ENCODE measurements at regions not wholly inside any gene's neighbourhood (a gene's known extent, or its start where the extent isn't known, plus 50 kb on each side); places are given as distances from the start of the nearest gene placed in this dataset.

GRCh38 chr12:38541849-38542248 is 225.3 kb downstream of the ALG10B start:
- TF ChIP-seq, protein P1, sequence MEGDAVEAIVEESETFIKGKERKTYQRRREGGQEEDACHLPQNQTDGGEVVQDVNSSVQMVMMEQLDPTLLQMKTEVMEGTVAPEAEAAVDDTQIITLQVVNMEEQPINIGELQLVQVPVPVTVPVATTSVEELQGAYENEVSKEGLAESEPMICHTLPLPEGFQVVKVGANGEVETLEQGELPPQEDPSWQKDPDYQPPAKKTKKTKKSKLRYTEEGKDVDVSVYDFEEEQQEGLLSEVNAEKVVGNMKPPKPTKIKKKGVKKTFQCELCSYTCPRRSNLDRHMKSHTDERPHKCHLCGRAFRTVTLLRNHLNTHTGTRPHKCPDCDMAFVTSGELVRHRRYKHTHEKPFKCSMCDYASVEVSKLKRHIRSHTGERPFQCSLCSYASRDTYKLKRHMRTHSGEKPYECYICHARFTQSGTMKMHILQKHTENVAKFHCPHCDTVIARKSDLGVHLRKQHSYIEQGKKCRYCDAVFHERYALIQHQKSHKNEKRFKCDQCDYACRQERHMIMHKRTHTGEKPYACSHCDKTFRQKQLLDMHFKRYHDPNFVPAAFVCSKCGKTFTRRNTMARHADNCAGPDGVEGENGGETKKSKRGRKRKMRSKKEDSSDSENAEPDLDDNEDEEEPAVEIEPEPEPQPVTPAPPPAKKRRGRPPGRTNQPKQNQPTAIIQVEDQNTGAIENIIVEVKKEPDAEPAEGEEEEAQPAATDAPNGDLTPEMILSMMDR (IDR thresholded peaks at IDR 0.05; ENCODE audit: low read depth, low read length), result no peak
- no peak overlapping the region for H3K4me3 ChIP-seq (replicated peaks in 1 of 2; ENCODE audit: low read depth in 2 of 2, low read length in 2 of 2)
- DNase-seq (ENCODE audit: low read depth in 2 of 2), result no peak

GRCh38 chr12:38543151-38543550 is 226.6 kb downstream of the ALG10B start:
- DNase-seq (ENCODE audit: low read depth in 2 of 2), result no peak
- TF ChIP-seq, protein P1 (IDR thresholded peaks at IDR 0.05; ENCODE audit: low read depth, low read length), result no peak

GRCh38 chr12:38544330-38545066 is 227.9 kb downstream of the ALG10B start:
- TF ChIP-seq, protein P1 (IDR thresholded peaks at IDR 0.05; ENCODE audit: low read depth, low read length), result no peak
- no peak overlapping the region for H3K4me3 ChIP-seq (replicated peaks in 1 of 2; ENCODE audit: low read depth in 2 of 2, low read length in 2 of 2)
- no peak for DNase-seq (ENCODE audit: low read depth in 2 of 2)

More at GRCh38 chr12:38543151-38543550, 226.6 kb downstream of the ALG10B start:
- H3K4me3 ChIP-seq (replicated peaks in 1 of 2; ENCODE audit: low read depth in 2 of 2, low read length in 2 of 2), result no peak overlapping the region

DNA sequence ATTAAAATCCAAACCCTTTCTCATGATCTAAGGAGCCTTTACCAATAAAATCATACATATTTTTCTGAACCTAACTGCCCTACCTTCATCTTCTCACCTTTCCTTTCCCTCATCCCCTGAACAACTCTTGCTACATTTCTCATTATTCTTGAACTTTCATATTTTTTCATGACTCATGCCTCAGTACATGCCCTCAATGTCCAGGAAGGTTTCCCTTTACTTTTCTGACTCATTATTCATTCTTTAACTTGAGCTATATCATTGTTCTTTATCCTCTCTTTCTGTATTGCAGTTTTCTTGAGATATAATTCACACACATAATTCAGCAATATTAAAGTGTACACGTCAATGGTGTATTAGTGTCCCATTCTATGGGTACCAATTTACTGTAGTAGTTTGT is 231.0 kb downstream of the ALG10B start:
- TF ChIP-seq, protein P1 (IDR thresholded peaks at IDR 0.05; ENCODE audit: low read depth, low read length), result no peak
- DNase-seq (ENCODE audit: low read depth in 2 of 2), result peak in 1 of 2 donors; percentile 2
- no peak overlapping the region for H3K4me3 ChIP-seq (replicated peaks in 1 of 2; ENCODE audit: low read depth in 2 of 2, low read length in 2 of 2)

- H3K4me3 ChIP-seq (replicated peaks in 1 of 2; ENCODE audit: low read depth in 2 of 2, low read length in 2 of 2), result no peak overlapping the region
- TF ChIP-seq, protein P1 (IDR thresholded peaks at IDR 0.05; ENCODE audit: low read depth, low read length), result no peak
- DNase-seq (ENCODE audit: low read depth in 2 of 2), result no peak
These were observed 239.3 kb downstream of the ALG10B start for GRCh38 chr12:38555620-38556591.

DNA sequence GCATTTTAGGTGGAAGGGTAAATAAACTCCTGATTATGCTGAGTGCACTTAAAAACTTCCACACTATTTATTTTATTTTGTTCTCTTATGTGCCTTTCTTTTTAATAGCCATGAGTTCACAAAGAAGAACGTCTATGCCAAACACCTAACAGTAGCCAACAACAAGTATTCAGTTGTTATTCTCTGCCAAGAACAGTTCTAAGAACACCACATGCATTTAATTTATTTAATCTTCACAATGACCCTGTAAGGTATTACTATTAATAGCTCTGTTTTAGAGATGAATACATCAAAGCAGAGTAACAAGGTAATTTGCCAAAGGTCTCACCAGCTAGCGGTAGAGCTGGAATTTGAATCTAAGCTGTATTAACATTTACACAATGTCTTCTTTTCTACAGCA is 240.1 kb downstream of the ALG10B start:
- H3K4me3 ChIP-seq (replicated peaks in 1 of 2; ENCODE audit: low read depth in 2 of 2, low read length in 2 of 2), result no peak overlapping the region
- no peak for DNase-seq (ENCODE audit: low read depth in 2 of 2)
- TF ChIP-seq, protein P1 (IDR thresholded peaks at IDR 0.05; ENCODE audit: low read depth, low read length), result no peak
